Nephron (organoid): ENCODE measurements at regions not wholly inside any gene's neighbourhood (a gene's known extent, or its start where the extent isn't known, plus 50 kb on each side); places are given as distances from the start of the nearest gene placed in this dataset.

Experiments used
- H3K27ac Mint-ChIP-seq, 3 experiments: 2 replicates each; pipeline ENCODE4 v1.8.0; 2020; ENCODE audit warnings: mixed read lengths in 3 of 3, mild to moderate bottlenecking in 2 of 3, moderate library complexity in 1 of 3
- H3K27me3 Mint-ChIP-seq: 2 replicates; pipeline ENCODE4 v1.8.0; 2021; ENCODE audit warnings: low read depth, mild to moderate bottlenecking, moderate library complexity, mixed read lengths
- H3K36me3 Mint-ChIP-seq: 2 replicates; pipeline ENCODE4 v1.8.0; 2020; ENCODE audit warnings: low read depth, mixed read lengths
- H3K4me1 Mint-ChIP-seq: 2 replicates; pipeline ENCODE4 v1.8.0; 2020; ENCODE audit warnings: mixed read lengths
- H3K4me3 Mint-ChIP-seq, 3 experiments: 2 replicates each; pipeline ENCODE4 v1.8.0; 2020; ENCODE audit warnings: mild to moderate bottlenecking in 3 of 3, mixed read lengths in 3 of 3, moderate library complexity in 2 of 3
- H3K9me3 Mint-ChIP-seq: 2 replicates; pipeline ENCODE4 v1.8.0; 2020; ENCODE audit warnings: mixed read lengths
- TF ChIP-seq, protein P1 (sequence below), 3 experiments: fragments of 200-600 bp; sonication (generic); IDR thresholded peaks; one replicate each; pipeline ENCODE4 v1.5.0; 2021; ENCODE audit warnings: antibody characterized with exemption in 3 of 3; ENCODE audit not compliant: unreplicated experiment in 3 of 3

DNA sequence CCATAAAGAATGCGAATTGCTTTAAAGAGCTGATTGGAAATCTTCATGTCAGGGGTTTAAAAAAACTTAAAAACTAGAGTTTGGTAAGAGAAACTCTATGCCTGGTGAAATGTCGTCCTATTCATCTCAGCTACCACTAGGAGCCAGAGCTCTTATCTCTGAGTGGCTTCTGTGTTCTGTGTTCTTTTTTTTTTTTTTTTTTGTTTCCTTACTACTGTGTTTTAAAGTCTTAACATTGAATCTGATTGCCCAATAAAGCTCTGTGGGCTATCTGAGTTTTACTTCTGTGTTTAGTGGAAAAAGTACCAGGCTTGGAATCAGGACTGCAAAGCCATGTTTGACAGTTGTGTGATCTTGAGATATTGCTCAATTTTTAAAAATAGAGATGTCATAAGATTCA is 494.8 kb downstream of the RIT2 start:
- Mint-ChIP-seq H3K36me3 (no peaks in the 10 kb centered on the region), H3K27me3 (no peaks in the 10 kb centered on the region), H3K4me3 (no peak overlapping the region), H3K4me1 (peaks cover 27% of the 10 kb centered on the region), H3K9me3 (no peaks in the 10 kb centered on the region), H3K27ac (peak overlapping the region in 1 of 3 experiments; percentile 29)
- TF ChIP-seq, protein P1, sequence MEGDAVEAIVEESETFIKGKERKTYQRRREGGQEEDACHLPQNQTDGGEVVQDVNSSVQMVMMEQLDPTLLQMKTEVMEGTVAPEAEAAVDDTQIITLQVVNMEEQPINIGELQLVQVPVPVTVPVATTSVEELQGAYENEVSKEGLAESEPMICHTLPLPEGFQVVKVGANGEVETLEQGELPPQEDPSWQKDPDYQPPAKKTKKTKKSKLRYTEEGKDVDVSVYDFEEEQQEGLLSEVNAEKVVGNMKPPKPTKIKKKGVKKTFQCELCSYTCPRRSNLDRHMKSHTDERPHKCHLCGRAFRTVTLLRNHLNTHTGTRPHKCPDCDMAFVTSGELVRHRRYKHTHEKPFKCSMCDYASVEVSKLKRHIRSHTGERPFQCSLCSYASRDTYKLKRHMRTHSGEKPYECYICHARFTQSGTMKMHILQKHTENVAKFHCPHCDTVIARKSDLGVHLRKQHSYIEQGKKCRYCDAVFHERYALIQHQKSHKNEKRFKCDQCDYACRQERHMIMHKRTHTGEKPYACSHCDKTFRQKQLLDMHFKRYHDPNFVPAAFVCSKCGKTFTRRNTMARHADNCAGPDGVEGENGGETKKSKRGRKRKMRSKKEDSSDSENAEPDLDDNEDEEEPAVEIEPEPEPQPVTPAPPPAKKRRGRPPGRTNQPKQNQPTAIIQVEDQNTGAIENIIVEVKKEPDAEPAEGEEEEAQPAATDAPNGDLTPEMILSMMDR (IDR thresholded peaks at IDR 0.05; ENCODE audit: unreplicated experiment in 3 of 3), result no peak

DNA sequence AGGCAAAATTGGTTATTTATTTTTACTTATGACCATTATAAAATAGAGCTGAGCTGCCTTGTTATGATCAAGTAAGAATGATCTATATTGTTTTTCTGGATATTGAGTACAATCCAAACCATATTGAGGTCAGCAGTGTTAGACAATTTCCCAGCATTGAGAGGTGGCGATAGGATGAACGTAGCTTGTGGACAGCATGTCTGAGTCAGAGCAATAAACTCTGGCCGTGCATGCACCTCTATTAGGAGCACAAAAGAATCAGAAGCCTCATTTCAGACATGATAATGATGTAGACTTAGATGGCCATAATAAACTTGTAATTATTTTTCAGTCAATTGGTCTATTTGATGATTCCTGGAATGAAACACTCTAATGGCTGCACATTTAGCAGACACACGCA is 491.6 kb downstream of the RIT2 start:
- H3K27me3 Mint-ChIP-seq, result no peaks in the 10 kb centered on the region

DNA sequence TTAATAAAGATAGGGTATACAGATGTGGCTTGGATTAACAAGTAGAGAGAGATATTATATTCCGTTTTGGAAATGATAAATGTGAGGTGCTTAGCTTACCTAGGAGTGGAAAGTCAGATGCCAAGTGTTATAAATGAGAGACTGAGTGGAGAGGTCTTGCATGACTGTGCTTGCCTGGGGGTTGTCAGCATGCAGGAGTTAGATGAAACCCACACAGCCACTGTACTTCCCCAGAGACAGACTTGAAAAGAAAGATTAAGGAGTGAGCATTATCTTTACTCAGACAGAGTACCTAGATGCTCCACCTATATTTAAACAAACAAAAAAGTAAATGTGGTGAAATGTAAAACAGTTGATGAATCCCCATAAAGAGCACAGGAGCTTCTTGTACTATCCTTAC is 482.7 kb downstream of the RIT2 start:
- H3K27ac Mint-ChIP-seq, result peak overlapping the region in 1 of 3 experiments; percentile 50

More for the DNA sequence above, 491.6 kb downstream of the RIT2 start:
- H3K36me3 Mint-ChIP-seq, result no peaks in the 10 kb centered on the region
- H3K9me3 Mint-ChIP-seq, result no peaks in the 10 kb centered on the region
- H3K4me1 Mint-ChIP-seq, result peaks cover 4% of the 10 kb centered on the region
- H3K4me3 Mint-ChIP-seq, result no peak overlapping the region
- H3K27ac Mint-ChIP-seq, result no peak overlapping the region
- TF ChIP-seq, protein P1 (IDR thresholded peaks at IDR 0.05; ENCODE audit: unreplicated experiment in 3 of 3), result no peak

DNA sequence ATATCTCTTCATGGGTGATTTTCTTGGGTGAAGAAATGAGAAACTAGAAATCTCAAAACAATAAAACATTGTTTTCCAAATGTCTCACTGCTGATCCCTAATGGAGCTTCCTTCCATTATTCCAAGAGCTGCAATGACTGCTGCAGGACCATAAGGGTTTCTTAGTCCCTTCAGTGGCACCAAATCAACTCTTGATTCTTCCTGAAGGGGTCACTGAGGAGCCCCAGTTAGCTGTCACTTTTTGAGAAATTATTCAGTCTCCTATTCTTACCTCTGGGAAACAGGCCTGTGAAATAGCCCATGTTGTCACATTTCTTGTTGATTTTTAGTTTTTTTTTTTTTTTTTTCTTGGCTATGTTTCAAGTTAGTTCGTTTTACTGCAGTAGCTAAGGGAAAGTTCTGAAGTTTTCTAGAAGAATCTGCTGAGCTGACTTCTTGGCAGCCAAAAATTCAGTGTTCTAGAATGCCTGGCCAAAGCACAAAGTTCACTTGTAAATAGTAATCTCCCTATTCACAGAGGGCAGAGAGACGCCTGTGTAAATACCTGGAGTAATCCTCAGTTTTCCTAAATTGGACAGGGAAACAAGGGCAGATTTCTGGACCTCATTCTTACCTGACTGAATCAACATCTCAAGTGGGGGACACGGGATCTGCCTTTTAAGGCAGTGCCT is 480.0 kb downstream of the RIT2 start:
- Mint-ChIP-seq H3K36me3 (no peaks in the 10 kb centered on the region), H3K4me1 (peaks cover 8% of the 10 kb centered on the region), H3K9me3 (no peaks in the 10 kb centered on the region), H3K4me3 (no peak overlapping the region), H3K27me3 (no peaks in the 10 kb centered on the region), H3K27ac (peak overlapping the region; percentile 11 to 91 (median 79))
- TF ChIP-seq, protein P1 (IDR thresholded peaks at IDR 0.05; ENCODE audit: unreplicated experiment in 3 of 3), result no peak

More for the DNA sequence above, 482.7 kb downstream of the RIT2 start:
- TF ChIP-seq, protein P1 (IDR thresholded peaks at IDR 0.05; ENCODE audit: unreplicated experiment in 3 of 3), result no peak
- Mint-ChIP-seq H3K27me3 (no peaks in the 10 kb centered on the region), H3K4me3 (no peak overlapping the region), H3K36me3 (no peaks in the 10 kb centered on the region), H3K4me1 (peaks cover 8% of the 10 kb centered on the region), H3K9me3 (no peaks in the 10 kb centered on the region)

DNA sequence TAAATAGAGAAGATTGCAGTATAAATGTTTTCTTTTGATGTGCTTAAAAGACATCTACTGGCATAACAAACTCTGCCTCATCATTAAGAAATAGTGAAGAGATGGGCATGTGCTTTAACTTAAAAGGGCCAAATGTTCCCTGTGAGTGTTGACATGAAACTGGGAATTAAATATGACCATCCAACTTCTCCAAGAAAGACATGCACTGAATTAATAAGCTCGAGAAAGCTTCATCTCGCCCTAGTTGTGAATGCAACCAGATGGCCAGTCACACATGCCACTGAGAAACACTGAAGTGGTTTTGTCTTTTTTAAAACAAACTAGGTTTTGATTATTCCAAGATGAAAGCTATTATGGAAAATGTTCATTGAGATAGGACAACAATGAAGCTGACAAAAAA is 479.2 kb downstream of the RIT2 start:
- H3K9me3 Mint-ChIP-seq, result no peaks in the 10 kb centered on the region
- H3K36me3 Mint-ChIP-seq, result no peaks in the 10 kb centered on the region
- no peak overlapping the region for H3K4me3 Mint-ChIP-seq
- TF ChIP-seq, protein P1 (IDR thresholded peaks at IDR 0.05; ENCODE audit: unreplicated experiment in 3 of 3), result no peak
- no peaks in the 10 kb centered on the region for H3K27me3 Mint-ChIP-seq
- H3K4me1 Mint-ChIP-seq, result peaks cover 8% of the 10 kb centered on the region
- H3K27ac Mint-ChIP-seq, result peak overlapping the region; percentile 11 to 91 (median 79)

DNA sequence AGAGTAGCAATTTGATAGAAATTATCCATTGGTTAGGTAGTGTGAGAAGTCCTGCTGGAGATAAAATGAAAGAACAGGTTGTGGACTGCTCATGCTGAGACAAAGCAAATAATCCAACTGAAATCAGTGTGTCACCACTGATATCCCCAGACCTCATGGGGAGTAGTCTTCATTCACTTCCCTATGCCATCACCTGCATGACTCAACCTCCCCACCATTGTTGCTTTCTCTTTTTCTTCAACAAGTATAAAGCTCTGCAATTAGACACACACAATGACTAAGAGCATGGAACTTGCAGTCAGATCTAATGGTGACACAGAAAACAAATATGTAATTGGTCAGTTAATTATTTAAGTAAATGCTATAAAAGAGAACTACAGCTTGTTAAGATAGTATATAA is 475.3 kb downstream of the RIT2 start:
- H3K27ac Mint-ChIP-seq, result no peak overlapping the region
- no peaks in the 10 kb centered on the region for H3K9me3 Mint-ChIP-seq
- H3K4me1 Mint-ChIP-seq, result peaks cover 8% of the 10 kb centered on the region
- TF ChIP-seq, protein P1 (IDR thresholded peaks at IDR 0.05; ENCODE audit: unreplicated experiment in 3 of 3), result no peak
- no peaks in the 10 kb centered on the region for H3K36me3 Mint-ChIP-seq
- no peaks in the 10 kb centered on the region for H3K27me3 Mint-ChIP-seq
- H3K4me3 Mint-ChIP-seq, result no peak overlapping the region
